ENCODE measurements at regions not wholly inside any gene's neighbourhood (a gene's known extent, or its start where the extent isn't known, plus 50 kb on each side); places are given as distances from the start of the nearest gene placed in this dataset.

DNA sequence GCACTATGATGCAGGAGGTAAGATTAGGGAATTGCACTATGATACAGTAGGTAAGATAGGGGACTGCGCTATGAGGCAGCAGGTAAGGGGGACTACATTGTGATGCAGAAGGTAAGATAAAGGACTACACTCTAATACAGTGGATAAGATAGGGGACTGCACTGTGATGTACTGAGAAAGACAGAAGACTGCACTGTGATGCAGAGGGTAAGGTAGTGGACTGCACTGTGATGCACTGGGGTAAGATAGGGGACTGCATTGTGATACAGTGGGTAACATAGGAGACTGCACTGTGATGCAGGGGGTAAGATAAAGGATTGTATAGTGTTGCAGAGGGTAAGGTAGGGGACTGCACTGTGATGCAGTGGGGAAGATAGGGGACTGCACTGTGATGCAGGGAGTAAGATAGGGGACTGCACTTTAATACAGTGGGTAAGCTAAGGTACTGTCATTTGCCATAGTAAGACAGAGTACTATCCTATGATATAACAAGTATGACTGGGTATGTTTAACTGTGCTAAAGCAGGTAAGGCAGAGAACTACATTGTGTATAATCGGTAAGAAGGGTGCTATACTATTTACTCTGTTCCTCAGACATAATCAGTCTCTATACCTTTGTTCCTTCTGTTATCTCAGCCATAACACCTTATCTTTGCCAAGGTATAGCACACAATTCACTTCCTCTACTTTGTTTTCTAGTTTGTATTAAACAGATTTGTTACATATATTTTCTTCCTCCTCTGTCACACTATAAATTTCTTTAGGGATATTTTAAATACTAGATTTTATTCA is 208.5 kb downstream of the BARHL2 start:
- Histone ChIP-seq H3K4ac (ENCODE audit: low read depth, low read length) (no peak overlapping the region), H3K23ac (ENCODE audit: insufficient read length, low read depth, low read length) (no peak overlapping the region), H2BK20ac (ENCODE audit: low read depth, low read length, poor library complexity, severe bottlenecking) (no peak overlapping the region), H3K4me2 (ENCODE audit: insufficient read depth, insufficient read length, low read length) (no peak overlapping the region), H3K23me2 (ENCODE audit: insufficient read length, low read depth, low read length, poor library complexity, severe bottlenecking) (no peaks in the 10 kb centered on the region), H2AFZ (ENCODE audit: low read length) (no peak overlapping the region), H2AK5ac (ENCODE audit: insufficient read length, low read length) (no peak overlapping the region), H2BK15ac (ENCODE audit: low read depth, low read length) (no peak overlapping the region), H2BK12ac (ENCODE audit: insufficient read length, low read depth, low read length) (no peak overlapping the region), H4K8ac (replicated peaks; ENCODE audit: insufficient read length, low read depth, low read length) (no peak overlapping the region), H3K56ac (ENCODE audit: insufficient read length, low read depth, low read length) (no peak overlapping the region), H3K9ac (ENCODE audit: extremely low read depth, insufficient read length, low read length) (no peak overlapping the region), H2BK5ac (ENCODE audit: insufficient read length, low read length) (no peak overlapping the region), H3K9me3 (ENCODE audit: control insufficient read depth, low read depth, low read length) (no peaks in the 10 kb centered on the region), H3K79me1 (ENCODE audit: insufficient read depth, low read depth, low read length, poor library complexity, severe bottlenecking) (no peaks in the 10 kb centered on the region), H4K91ac (ENCODE audit: insufficient read length, low read depth, low read length) (no peak overlapping the region), H4K5ac (ENCODE audit: insufficient read length, low read depth, low read length) (no peak overlapping the region), H3K27ac (ENCODE audit: insufficient read length, low read depth, low read length) (no peak overlapping the region), H3K18ac (ENCODE audit: insufficient read length, low read depth, low read length) (no peak overlapping the region), H3K14ac (ENCODE audit: insufficient read depth, low read length) (no peak overlapping the region), H4K20me1 (ENCODE audit: control insufficient read depth, insufficient read depth, insufficient read length) (no peaks in the 10 kb centered on the region), H3K27me3 (ENCODE audit: insufficient read depth, low read length) (no peaks in the 10 kb centered on the region), H3T11ph (ENCODE audit: low read length) (no peak overlapping the region), H2BK120ac (ENCODE audit: low read depth, low read length, poor library complexity, severe bottlenecking) (no peak overlapping the region), H3K4me1 (ENCODE audit: insufficient read depth, low read length) (no peaks in the 10 kb centered on the region), H3K79me2 (ENCODE audit: insufficient read depth, low read length) (no peaks in the 10 kb centered on the region)
- Mint-ChIP-seq H3K9me3 (no peaks in the 10 kb centered on the region), H3K27ac (no peak overlapping the region), H3K4me3 (no peak overlapping the region), H3K36me3 (ENCODE audit: insufficient read depth in 1 of 3, low read depth in 3 of 3) (no peaks in the 10 kb centered on the region), H3K27me3 (ENCODE audit: low read depth) (no peaks in the 10 kb centered on the region), H3K4me1 (peaks cover 30 to 31% of the 10 kb centered on the region in 2 experiments)
- DNase-seq = no peak
- TF ChIP-seq, protein P1, sequence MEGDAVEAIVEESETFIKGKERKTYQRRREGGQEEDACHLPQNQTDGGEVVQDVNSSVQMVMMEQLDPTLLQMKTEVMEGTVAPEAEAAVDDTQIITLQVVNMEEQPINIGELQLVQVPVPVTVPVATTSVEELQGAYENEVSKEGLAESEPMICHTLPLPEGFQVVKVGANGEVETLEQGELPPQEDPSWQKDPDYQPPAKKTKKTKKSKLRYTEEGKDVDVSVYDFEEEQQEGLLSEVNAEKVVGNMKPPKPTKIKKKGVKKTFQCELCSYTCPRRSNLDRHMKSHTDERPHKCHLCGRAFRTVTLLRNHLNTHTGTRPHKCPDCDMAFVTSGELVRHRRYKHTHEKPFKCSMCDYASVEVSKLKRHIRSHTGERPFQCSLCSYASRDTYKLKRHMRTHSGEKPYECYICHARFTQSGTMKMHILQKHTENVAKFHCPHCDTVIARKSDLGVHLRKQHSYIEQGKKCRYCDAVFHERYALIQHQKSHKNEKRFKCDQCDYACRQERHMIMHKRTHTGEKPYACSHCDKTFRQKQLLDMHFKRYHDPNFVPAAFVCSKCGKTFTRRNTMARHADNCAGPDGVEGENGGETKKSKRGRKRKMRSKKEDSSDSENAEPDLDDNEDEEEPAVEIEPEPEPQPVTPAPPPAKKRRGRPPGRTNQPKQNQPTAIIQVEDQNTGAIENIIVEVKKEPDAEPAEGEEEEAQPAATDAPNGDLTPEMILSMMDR (conservative IDR thresholded peaks at IDR 0.05) = no peak
- no CpG with 5 or more reads among the region's 2 CpGs for WGBS (ENCODE audit: extremely low coverage, insufficient read length, low lambda C conversion rate)
